GM23338 (cell line): ENCODE measurements at regions not wholly inside any gene's neighbourhood (a gene's known extent, or its start where the extent isn't known, plus 50 kb on each side); places are given as distances from the start of the nearest gene placed in this dataset.
A peak's percentile ranks its signal among the peaks of the same experiment; 100 is the strongest.

Experiments used
- ATAC-seq: fragments of 200-7000 bp; cut with Tn5 transposase; 3 replicates; pipeline ENCODE4 v1.9.1; 2020
- DNase-seq: peaks from one replicate; pipeline ENCODE4 v3.0.0-alpha.2; 2015; ENCODE audit warnings: low spot score
- H2AFZ ChIP-seq: fragments of 200-600 bp; sonication (generic); 2 replicates; pipeline ENCODE4 v1.8.0; 2016; ENCODE audit warnings: antibody characterized with exemption, mild to moderate bottlenecking, moderate library complexity
- H3F3A ChIP-seq: fragments of 200-600 bp; sonication (generic); replicated peaks from 2 replicates; pipeline ENCODE4 v1.8.0; 2017; ENCODE audit warnings: antibody characterized with exemption, mixed run types, low read depth
- H3K27ac ChIP-seq: fragments of 200-600 bp; sonication (generic); 2 replicates; pipeline ENCODE4 v1.6.1; 2016; ENCODE audit warnings: low read depth
- H3K27me3 ChIP-seq: fragments of 200-600 bp; sonication (generic); 2 replicates; pipeline ENCODE4 v1.8.0; 2016; ENCODE audit warnings: mild to moderate bottlenecking, mixed run types, moderate library complexity; ENCODE audit not compliant: insufficient read depth
- H3K36me3 ChIP-seq: fragments of 200-600 bp; sonication (generic); 2 replicates; pipeline ENCODE4 v1.8.0; 2016; ENCODE audit warnings: mild to moderate bottlenecking; ENCODE audit not compliant: insufficient read depth
- H3K4me1 ChIP-seq: fragments of 200-600 bp; sonication (generic); 2 replicates; pipeline ENCODE4 v1.8.0; 2016; ENCODE audit warnings: mild to moderate bottlenecking, moderate library complexity; ENCODE audit not compliant: insufficient read depth
- H3K4me2 ChIP-seq: fragments of 200-600 bp; sonication (generic); 2 replicates; pipeline ENCODE4 v1.7.1; 2017; ENCODE audit warnings: mixed run types
- H3K4me3 ChIP-seq: fragments of 200-600 bp; sonication (generic); 2 replicates; pipeline ENCODE4 v1.6.1; 2016; ENCODE audit warnings: mixed run types
- H3K79me2 ChIP-seq: fragments of 200-600 bp; sonication (generic); replicated peaks from 2 replicates; pipeline ENCODE4 v1.8.0; 2017; ENCODE audit warnings: mild to moderate bottlenecking; ENCODE audit not compliant: insufficient read depth
- H3K9me2 ChIP-seq: fragments of 200-600 bp; sonication (generic); 2 replicates; pipeline ENCODE4 v1.8.0; 2017; ENCODE audit not compliant: insufficient read depth
- H4K20me1 ChIP-seq: fragments of 200-600 bp; sonication (generic); replicated peaks from 2 replicates; pipeline ENCODE4 v1.8.0; 2017; ENCODE audit warnings: mild to moderate bottlenecking; ENCODE audit not compliant: insufficient read depth
- H3K27ac Mint-ChIP-seq: 2 replicates; pipeline ENCODE4 v1.8.0; 2020; ENCODE audit warnings: inconsistent platforms, mild to moderate bottlenecking, moderate library complexity, mixed read lengths
- H3K27me3 Mint-ChIP-seq: 3 replicates; pipeline ENCODE4 v1.8.0; 2022; ENCODE audit warnings: low read depth, mild to moderate bottlenecking, moderate library complexity, mixed read lengths, inconsistent platforms; ENCODE audit not compliant: insufficient read depth, poor library complexity
- H3K36me3 Mint-ChIP-seq: 3 replicates; pipeline ENCODE4 v1.8.0; 2021; ENCODE audit warnings: low read depth, mild to moderate bottlenecking, inconsistent platforms, moderate library complexity, mixed read lengths
- H3K4me1 Mint-ChIP-seq: 3 replicates; pipeline ENCODE4 v1.8.0; 2020; ENCODE audit warnings: mild to moderate bottlenecking, inconsistent platforms, mixed read lengths
- H3K4me3 Mint-ChIP-seq: 3 replicates; pipeline ENCODE4 v1.8.0; 2021; ENCODE audit warnings: moderate library complexity, mild to moderate bottlenecking, inconsistent platforms, mixed read lengths
- H3K9me3 Mint-ChIP-seq: 3 replicates; pipeline ENCODE4 v1.8.0; 2020; ENCODE audit warnings: moderate library complexity, mild to moderate bottlenecking, inconsistent platforms, mixed read lengths
- CTCF ChIP-seq, 2 experiments: fragments of 200-600 bp in 1 of 2; sonication (generic) in 1 of 2; conservative IDR thresholded peaks; 2 replicates each; pipeline versions ENCODE4 v1.5.1 to v1.6.1; 2016 to 2017; ENCODE audit warnings: antibody characterized with exemption in 2 of 2, low read depth in 2 of 2, mild to moderate bottlenecking in 2 of 2, moderate library complexity in 1 of 2
- STAT1 ChIP-seq: IDR thresholded peaks from one replicate; pipeline ENCODE4 v1.6.1; 2016; ENCODE audit warnings: antibody characterized with exemption; ENCODE audit not compliant: unreplicated experiment
- ZNF331 ChIP-seq: fragments of 250-450 bp; sonication (Bioruptor Pico); IDR thresholded peaks from 2 replicates; pipeline ENCODE4 v1.5.0; 2020; ENCODE audit warnings: low read depth, mild to moderate bottlenecking, moderate library complexity
- TF ChIP-seq, protein P1 (sequence below): fragments of 250-450 bp; sonication (Bioruptor Pico); IDR thresholded peaks from 2 replicates; pipeline ENCODE4 v1.5.0; 2020; ENCODE audit warnings: mild to moderate bottlenecking, moderate library complexity

DNA sequence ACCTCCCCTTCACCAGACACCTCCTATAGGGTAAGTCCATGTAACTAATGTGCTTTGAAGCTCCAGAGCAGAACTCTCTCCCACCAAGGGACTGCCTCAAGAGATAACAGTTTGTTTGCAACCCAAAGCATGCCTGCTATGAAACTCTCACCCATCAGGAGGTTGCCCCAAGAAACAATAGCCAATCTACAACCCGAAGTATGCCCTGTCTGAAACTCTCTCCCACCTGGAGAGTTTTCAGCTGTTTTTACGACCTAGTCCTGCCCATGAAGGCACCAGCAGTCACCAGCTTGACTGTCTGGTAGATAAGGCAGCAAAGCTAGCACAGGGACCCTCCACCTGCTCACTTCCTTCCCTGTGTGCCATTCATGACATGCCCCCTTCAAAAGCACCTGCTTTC lies 533.9 kb upstream of the CRIM1 start:
- peaks cover 53% of the 10 kb centered on the region for H3K4me1 ChIP-seq
- 0 out of 3 replicates have a peak overlapping the region, but pooled peaks have one; percentile 5 for H3K4me3 Mint-ChIP-seq
- no peaks in the 10 kb centered on the region; the same call in 1 of the 2 replicates for H3K9me2 ChIP-seq
- H3K36me3 ChIP-seq = no peaks in the 10 kb centered on the region
- H3K4me1 Mint-ChIP-seq = peaks cover 60% of the 10 kb centered on the region
- peak overlapping the region; percentile 28; the same call in 1 of the 2 replicates for H3K27ac ChIP-seq
- H2AFZ ChIP-seq = peak overlapping the region; percentile 5; the same call in 1 of the 2 replicates
- H3K36me3 Mint-ChIP-seq = no peaks in the 10 kb centered on the region; the same call in 2 of the 3 replicates
- peak; percentile 88 for ATAC-seq
- no peaks in the 10 kb centered on the region for H3K27me3 ChIP-seq
- TF ChIP-seq ZNF331 (CRISPR knock-in tag) (no peak), CTCF (conservative IDR thresholded peaks at IDR 0.05; ENCODE audit: low read depth in 2 of 2) (no peak)
- TF ChIP-seq, protein P1, sequence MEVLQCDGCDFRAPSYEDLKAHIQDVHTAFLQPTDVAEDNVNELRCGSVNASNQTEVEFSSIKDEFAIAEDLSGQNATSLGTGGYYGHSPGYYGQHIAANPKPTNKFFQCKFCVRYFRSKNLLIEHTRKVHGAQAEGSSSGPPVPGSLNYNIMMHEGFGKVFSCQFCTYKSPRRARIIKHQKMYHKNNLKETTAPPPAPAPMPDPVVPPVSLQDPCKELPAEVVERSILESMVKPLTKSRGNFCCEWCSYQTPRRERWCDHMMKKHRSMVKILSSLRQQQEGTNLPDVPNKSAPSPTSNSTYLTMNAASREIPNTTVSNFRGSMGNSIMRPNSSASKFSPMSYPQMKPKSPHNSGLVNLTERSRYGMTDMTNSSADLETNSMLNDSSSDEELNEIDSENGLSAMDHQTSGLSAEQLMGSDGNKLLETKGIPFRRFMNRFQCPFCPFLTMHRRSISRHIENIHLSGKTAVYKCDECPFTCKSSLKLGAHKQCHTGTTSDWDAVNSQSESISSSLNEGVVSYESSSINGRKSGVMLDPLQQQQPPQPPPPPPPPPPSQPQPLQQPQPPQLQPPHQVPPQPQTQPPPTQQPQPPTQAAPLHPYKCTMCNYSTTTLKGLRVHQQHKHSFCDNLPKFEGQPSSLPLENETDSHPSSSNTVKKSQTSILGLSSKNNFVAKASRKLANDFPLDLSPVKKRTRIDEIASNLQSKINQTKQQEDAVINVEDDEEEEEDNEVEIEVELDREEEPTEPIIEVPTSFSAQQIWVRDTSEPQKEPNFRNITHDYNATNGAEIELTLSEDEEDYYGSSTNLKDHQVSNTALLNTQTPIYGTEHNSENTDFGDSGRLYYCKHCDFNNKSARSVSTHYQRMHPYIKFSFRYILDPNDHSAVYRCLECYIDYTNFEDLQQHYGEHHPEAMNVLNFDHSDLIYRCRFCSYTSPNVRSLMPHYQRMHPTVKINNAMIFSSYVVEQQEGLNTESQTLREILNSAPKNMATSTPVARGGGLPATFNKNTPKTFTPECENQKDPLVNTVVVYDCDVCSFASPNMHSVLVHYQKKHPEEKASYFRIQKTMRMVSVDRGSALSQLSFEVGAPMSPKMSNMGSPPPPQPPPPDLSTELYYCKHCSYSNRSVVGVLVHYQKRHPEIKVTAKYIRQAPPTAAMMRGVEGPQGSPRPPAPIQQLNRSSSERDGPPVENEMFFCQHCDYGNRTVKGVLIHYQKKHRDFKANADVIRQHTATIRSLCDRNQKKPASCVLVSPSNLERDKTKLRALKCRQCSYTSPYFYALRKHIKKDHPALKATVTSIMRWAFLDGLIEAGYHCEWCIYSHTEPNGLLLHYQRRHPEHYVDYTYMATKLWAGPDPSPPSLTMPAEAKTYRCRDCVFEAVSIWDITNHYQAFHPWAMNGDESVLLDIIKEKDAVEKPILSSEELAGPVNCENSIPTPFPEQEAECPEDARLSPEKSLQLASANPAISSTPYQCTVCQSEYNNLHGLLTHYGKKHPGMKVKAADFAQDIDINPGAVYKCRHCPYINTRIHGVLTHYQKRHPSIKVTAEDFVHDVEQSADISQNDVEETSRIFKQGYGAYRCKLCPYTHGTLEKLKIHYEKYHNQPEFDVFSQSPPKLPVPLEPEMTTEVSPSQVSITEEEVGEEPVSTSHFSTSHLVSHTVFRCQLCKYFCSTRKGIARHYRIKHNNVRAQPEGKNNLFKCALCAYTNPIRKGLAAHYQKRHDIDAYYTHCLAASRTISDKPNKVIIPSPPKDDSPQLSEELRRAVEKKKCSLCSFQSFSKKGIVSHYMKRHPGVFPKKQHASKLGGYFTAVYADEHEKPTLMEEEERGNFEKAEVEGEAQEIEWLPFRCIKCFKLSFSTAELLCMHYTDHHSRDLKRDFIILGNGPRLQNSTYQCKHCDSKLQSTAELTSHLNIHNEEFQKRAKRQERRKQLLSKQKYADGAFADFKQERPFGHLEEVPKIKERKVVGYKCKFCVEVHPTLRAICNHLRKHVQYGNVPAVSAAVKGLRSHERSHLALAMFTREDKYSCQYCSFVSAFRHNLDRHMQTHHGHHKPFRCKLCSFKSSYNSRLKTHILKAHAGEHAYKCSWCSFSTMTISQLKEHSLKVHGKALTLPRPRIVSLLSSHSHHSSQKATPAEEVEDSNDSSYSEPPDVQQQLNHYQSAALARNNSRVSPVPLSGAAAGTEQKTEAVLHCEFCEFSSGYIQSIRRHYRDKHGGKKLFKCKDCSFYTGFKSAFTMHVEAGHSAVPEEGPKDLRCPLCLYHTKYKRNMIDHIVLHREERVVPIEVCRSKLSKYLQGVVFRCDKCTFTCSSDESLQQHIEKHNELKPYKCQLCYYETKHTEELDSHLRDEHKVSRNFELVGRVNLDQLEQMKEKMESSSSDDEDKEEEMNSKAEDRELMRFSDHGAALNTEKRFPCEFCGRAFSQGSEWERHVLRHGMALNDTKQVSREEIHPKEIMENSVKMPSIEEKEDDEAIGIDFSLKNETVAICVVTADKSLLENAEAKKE (CRISPR knock-in tag) = peak; percentile 92; the same call in 1 of the 2 replicates
- H3K4me3 ChIP-seq = no peak overlapping the region
- no peaks in the 10 kb centered on the region for H3K79me2 ChIP-seq
- H3K4me2 ChIP-seq = peak overlapping the region; percentile 35
- peak; percentile 32 for DNase-seq
- no peaks in the 10 kb centered on the region for H3F3A ChIP-seq
- H3K27me3 Mint-ChIP-seq = peaks cover 5% of the 10 kb centered on the region
- H4K20me1 ChIP-seq = no peaks in the 10 kb centered on the region
- peak overlapping the region; percentile 36; the same call in 1 of the 2 replicates for H3K27ac Mint-ChIP-seq
- no peaks in the 10 kb centered on the region; the same call in 2 of the 3 replicates for H3K9me3 Mint-ChIP-seq

- no peak overlapping the region for H2AFZ ChIP-seq
- no peak for DNase-seq
- no peaks in the 10 kb centered on the region; the same call in 1 of the 2 replicates for H3K9me2 ChIP-seq
- Mint-ChIP-seq H3K36me3 (no peaks in the 10 kb centered on the region; the same call in 2 of the 3 replicates), H3K9me3 (no peaks in the 10 kb centered on the region; the same call in 2 of the 3 replicates), H3K27me3 (peaks cover 5% of the 10 kb centered on the region), H3K27ac (no peak overlapping the region), H3K4me3 (no peak overlapping the region), H3K4me1 (peaks cover 56% of the 10 kb centered on the region)
- no peak overlapping the region for H3K27ac ChIP-seq
- H3K36me3 ChIP-seq = no peaks in the 10 kb centered on the region
- no peaks in the 10 kb centered on the region for H4K20me1 ChIP-seq
- no peak overlapping the region for H3K4me2 ChIP-seq
- peaks cover 53% of the 10 kb centered on the region for H3K4me1 ChIP-seq
- H3K27me3 ChIP-seq = no peaks in the 10 kb centered on the region
- no peaks in the 10 kb centered on the region for H3K79me2 ChIP-seq
- H3K4me3 ChIP-seq = no peak overlapping the region
- TF ChIP-seq ZNF331 (CRISPR knock-in tag) = no peak
- TF ChIP-seq STAT1 = no peak
- TF ChIP-seq CTCF (conservative IDR thresholded peaks at IDR 0.05; ENCODE audit: low read depth in 2 of 2) = no peak
- ATAC-seq = no peak
- no peaks in the 10 kb centered on the region for H3F3A ChIP-seq
These were observed 535.2 kb upstream of the CRIM1 start for GRCh38 chr2:35820391-35820790.
